Caco-2 (cell line): ENCODE measurements at regions not wholly inside any gene's neighbourhood (a gene's known extent, or its start where the extent isn't known, plus 50 kb on each side); places are given as distances from the start of the nearest gene placed in this dataset.

Source experiments
- BruUV-seq: library from RNA; stranded (reverse); fragments of 400-500 nt; replicated peaks from 2 replicates; lab custom pipeline; 2021; lab: Mats Ljungman, UMichigan
- CTCF ChIA-PET: fragments of 300-600 bp; sonication (Branson Sonifier 250); formaldehyde crosslinking; loops from one replicate; lab custom pipeline; 2022; ENCODE audit warnings: antibody characterized with exemption; lab: Charles Lee
- POLR2A ChIA-PET: fragments of 300-600 bp; sonication (Branson Sonifier 250); formaldehyde crosslinking; loops from one replicate; lab custom pipeline; 2022; ENCODE audit warnings: antibody characterized with exemption; lab: Charles Lee
- DNase-seq, 2 experiments: peaks; one replicate each; pipeline versions ENCODE4 v3.0.0 to v3.0.0-alpha.2; 2020 to 2022
- H3K27me3 ChIP-seq: replicated peaks from 2 replicates; pipeline ENCODE4 v1.6.0; 2011; ENCODE audit warnings: low read length; ENCODE audit not compliant: control insufficient read depth, insufficient read depth
- H3K36me3 ChIP-seq: 2 replicates; pipeline ENCODE4 v1.5.1; 2011; ENCODE audit warnings: low read length; ENCODE audit not compliant: control insufficient read depth, insufficient read depth
- H3K4me1 ChIP-seq: fragments of 250-450 bp; sonication (Bioruptor Pico); 2 replicates; pipeline ENCODE4 v1.5.1; 2020; ENCODE audit warnings: mild to moderate bottlenecking
- H3K4me3 ChIP-seq: 2 replicates; pipeline ENCODE4 v1.5.1; 2011; ENCODE audit warnings: low read depth, mild to moderate bottlenecking, control low read depth, low read length
- H3K9me3 ChIP-seq: fragments of 250-450 bp; sonication (Bioruptor Pico); 2 replicates; pipeline ENCODE4 v1.5.1; 2020; ENCODE audit warnings: mild to moderate bottlenecking, moderate library complexity
- H3K27ac Mint-ChIP-seq: one replicate; pipeline ENCODE4 v1.8.0; 2022; ENCODE audit warnings: mixed read lengths; ENCODE audit not compliant: unreplicated experiment
- H3K27me3 Mint-ChIP-seq: one replicate; pipeline ENCODE4 v1.8.0; 2022; ENCODE audit warnings: mixed read lengths; ENCODE audit not compliant: insufficient read depth, unreplicated experiment
- H3K36me3 Mint-ChIP-seq: one replicate; pipeline ENCODE4 v1.8.0; 2022; ENCODE audit warnings: mild to moderate bottlenecking, mixed read lengths; ENCODE audit not compliant: insufficient read depth, unreplicated experiment
- H3K4me1 Mint-ChIP-seq: one replicate; pipeline ENCODE4 v1.8.0; 2022; ENCODE audit warnings: low read depth, mixed read lengths; ENCODE audit not compliant: unreplicated experiment
- H3K4me3 Mint-ChIP-seq: one replicate; pipeline ENCODE4 v1.8.0; 2022; ENCODE audit warnings: mild to moderate bottlenecking, moderate library complexity, mixed read lengths; ENCODE audit not compliant: unreplicated experiment
- H3K9me3 Mint-ChIP-seq: one replicate; pipeline ENCODE4 v1.8.0; 2022; ENCODE audit warnings: mixed read lengths; ENCODE audit not compliant: unreplicated experiment
- intact Hi-C: fragments of 100-400 bp; cut with micrococcal nuclease; formaldehyde crosslinking; loops from one replicate; pipeline ENCODE4 v1.10.0; 2022; ENCODE audit not compliant: unreplicated experiment
- TF ChIP-seq, protein P1 (sequence below), 2 experiments: fragments of 200-600 bp in 1 of 2; IDR thresholded peaks; 1 replicate in 1 of 2; 2 replicates in 1 of 2; pipeline versions ENCODE4 v1.5.1 to v1.8.0; 2011 to 2022; ENCODE audit warnings: antibody characterized with exemption in 1 of 2, control low read depth in 1 of 2, inconsistent platforms in 1 of 2, low read depth in 1 of 2, low read length in 1 of 2, mild to moderate bottlenecking in 1 of 2, moderate library complexity in 1 of 2; ENCODE audit not compliant: insufficient read depth in 1 of 2, severe bottlenecking in 1 of 2, unreplicated experiment in 1 of 2

DNA sequence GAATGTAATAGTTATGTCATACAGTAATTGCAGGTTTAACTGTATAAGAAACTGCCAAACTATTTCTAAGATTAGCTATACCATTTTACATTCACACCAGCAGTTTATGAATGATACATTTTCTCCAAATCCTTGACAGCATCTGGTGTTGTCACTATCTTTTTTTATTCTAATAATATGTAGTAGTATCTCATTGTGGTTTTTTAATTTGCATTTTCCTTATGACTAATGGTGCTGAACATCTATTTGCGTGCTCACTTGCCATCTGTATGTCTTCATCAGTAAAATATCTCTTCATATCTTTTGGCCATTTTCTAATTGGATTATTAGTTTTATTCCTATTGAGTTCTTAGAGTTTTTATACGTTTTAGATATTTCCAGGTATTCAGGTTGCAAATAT lies 994.0 kb upstream of the SEMA6D start:
- no peaks in the 10 kb centered on the region for H3K27me3 Mint-ChIP-seq
- no TSS peak for BruUV-seq
- H3K27ac Mint-ChIP-seq = no peak overlapping the region
- DNase-seq = no peak
- Histone ChIP-seq H3K4me1 (no peaks in the 10 kb centered on the region), H3K4me3 (no peak overlapping the region), H3K9me3 (peaks cover 11% of the 10 kb centered on the region; the same call in 1 of the 2 replicates), H3K27me3 (no peaks in the 10 kb centered on the region), H3K36me3 (no peaks in the 10 kb centered on the region)
- no peaks in the 10 kb centered on the region for H3K36me3 Mint-ChIP-seq
- H3K4me3 Mint-ChIP-seq = no peak overlapping the region
- no peaks in the 10 kb centered on the region for H3K4me1 Mint-ChIP-seq
- ChIA-PET POLR2A (no interaction called here), CTCF (no interaction called here)
- peaks cover 24% of the 10 kb centered on the region for H3K9me3 Mint-ChIP-seq
- intact Hi-C loops = no loop called here
- TF ChIP-seq, protein P1, sequence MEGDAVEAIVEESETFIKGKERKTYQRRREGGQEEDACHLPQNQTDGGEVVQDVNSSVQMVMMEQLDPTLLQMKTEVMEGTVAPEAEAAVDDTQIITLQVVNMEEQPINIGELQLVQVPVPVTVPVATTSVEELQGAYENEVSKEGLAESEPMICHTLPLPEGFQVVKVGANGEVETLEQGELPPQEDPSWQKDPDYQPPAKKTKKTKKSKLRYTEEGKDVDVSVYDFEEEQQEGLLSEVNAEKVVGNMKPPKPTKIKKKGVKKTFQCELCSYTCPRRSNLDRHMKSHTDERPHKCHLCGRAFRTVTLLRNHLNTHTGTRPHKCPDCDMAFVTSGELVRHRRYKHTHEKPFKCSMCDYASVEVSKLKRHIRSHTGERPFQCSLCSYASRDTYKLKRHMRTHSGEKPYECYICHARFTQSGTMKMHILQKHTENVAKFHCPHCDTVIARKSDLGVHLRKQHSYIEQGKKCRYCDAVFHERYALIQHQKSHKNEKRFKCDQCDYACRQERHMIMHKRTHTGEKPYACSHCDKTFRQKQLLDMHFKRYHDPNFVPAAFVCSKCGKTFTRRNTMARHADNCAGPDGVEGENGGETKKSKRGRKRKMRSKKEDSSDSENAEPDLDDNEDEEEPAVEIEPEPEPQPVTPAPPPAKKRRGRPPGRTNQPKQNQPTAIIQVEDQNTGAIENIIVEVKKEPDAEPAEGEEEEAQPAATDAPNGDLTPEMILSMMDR (IDR thresholded peaks at IDR 0.05; ENCODE audit: insufficient read depth in 1 of 2, low read depth in 1 of 2, low read length in 1 of 2, severe bottlenecking in 1 of 2, unreplicated experiment in 1 of 2) = no peak

DNA sequence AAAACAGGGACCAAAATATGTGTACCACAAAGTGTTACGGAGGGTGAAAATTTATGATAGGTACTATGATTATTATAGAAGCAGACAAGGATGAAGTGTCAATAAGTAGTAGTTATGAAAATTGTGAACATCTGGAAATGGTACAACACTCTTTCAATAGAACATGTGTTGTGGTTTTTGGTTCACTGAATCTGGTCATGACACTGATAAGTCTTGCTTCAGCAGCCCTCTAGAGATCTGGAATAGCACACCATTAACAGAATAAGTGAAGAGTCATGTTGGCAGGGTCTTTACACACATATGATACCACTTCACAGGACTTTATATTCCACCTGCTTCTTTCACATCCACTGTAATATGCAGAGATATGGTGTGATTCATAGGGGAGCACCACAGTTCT lies 985.2 kb upstream of the SEMA6D start:
- ChIA-PET CTCF (no interaction called here), POLR2A (no interaction called here)
- Mint-ChIP-seq H3K27me3 (no peaks in the 10 kb centered on the region), H3K9me3 (peaks cover 17% of the 10 kb centered on the region), H3K4me1 (no peaks in the 10 kb centered on the region), H3K27ac (no peak overlapping the region), H3K4me3 (no peak overlapping the region), H3K36me3 (no peaks in the 10 kb centered on the region)
- H3K9me3 ChIP-seq = peaks cover 13% of the 10 kb centered on the region; the same call in 1 of the 2 replicates
- H3K4me1 ChIP-seq = no peaks in the 10 kb centered on the region
- no TSS peak for BruUV-seq
- no peaks in the 10 kb centered on the region for H3K36me3 ChIP-seq
- intact Hi-C loops = no loop called here
- H3K4me3 ChIP-seq = no peak overlapping the region
- H3K27me3 ChIP-seq = no peaks in the 10 kb centered on the region
- DNase-seq = no peak
- TF ChIP-seq, protein P1 (IDR thresholded peaks at IDR 0.05; ENCODE audit: insufficient read depth in 1 of 2, low read depth in 1 of 2, low read length in 1 of 2, severe bottlenecking in 1 of 2, unreplicated experiment in 1 of 2) = no peak

DNA sequence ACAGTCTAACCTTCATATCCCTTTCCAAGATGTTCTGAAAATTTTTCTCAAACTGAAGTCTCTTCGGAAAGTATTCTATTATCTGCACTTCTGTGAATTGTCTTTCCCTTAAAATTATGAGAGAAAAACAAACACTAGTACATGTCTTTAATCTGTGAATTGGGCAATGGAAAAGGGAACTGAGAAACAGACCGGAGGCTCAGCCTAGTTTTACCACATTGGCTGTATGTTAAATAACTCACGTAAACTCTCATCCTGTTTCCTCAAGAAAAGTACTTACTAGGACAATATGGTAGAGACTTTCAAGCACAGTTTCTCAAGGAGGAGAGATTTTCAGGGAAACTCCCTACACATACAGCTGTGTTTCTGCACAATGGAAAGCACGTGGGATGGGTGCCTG lies 982.2 kb upstream of the SEMA6D start:
- H3K27me3 Mint-ChIP-seq = no peaks in the 10 kb centered on the region
- POLR2A ChIA-PET = no interaction called here
- TF ChIP-seq, protein P1 (IDR thresholded peaks at IDR 0.05; ENCODE audit: insufficient read depth in 1 of 2, low read depth in 1 of 2, low read length in 1 of 2, severe bottlenecking in 1 of 2, unreplicated experiment in 1 of 2) = no peak
- no peak overlapping the region for H3K4me3 Mint-ChIP-seq
- Histone ChIP-seq H3K9me3 (no peaks in the 10 kb centered on the region), H3K4me1 (no peaks in the 10 kb centered on the region), H3K4me3 (no peak overlapping the region), H3K27me3 (no peaks in the 10 kb centered on the region), H3K36me3 (no peaks in the 10 kb centered on the region)
- no peaks in the 10 kb centered on the region for H3K4me1 Mint-ChIP-seq
- intact Hi-C loops = no loop called here
- no peak overlapping the region for H3K27ac Mint-ChIP-seq
- BruUV-seq = no TSS peak
- CTCF ChIA-PET = no interaction called here
- DNase-seq = no peak
- H3K9me3 Mint-ChIP-seq = no peaks in the 10 kb centered on the region
- H3K36me3 Mint-ChIP-seq = no peaks in the 10 kb centered on the region
